ENCODE measurements at regions not wholly inside any gene's neighbourhood (a gene's known extent, or its start where the extent isn't known, plus 50 kb on each side); places are given as distances from the start of the nearest gene placed in this dataset.

GRCh38 chr14:101333335-101334280 lies 227.7 kb upstream of the DIO3 start:
- DNase-seq (ENCODE audit: low read depth): no peak
- TF ChIP-seq CTCF (conservative IDR thresholded peaks at IDR 0.05; ENCODE audit: low read depth, low read length): no peak
- no peak overlapping the region for H3K4me3 ChIP-seq (ENCODE audit: low read depth, low read length)

- no peak for DNase-seq (ENCODE audit: low read depth)
- no peak for TF ChIP-seq CTCF (conservative IDR thresholded peaks at IDR 0.05; ENCODE audit: low read depth, low read length)
- no peak overlapping the region for H3K4me3 ChIP-seq (ENCODE audit: low read depth, low read length)
These were observed 226.6 kb upstream of the DIO3 start for GRCh38 chr14:101334656-101335055.

- DNase-seq (ENCODE audit: low read depth): peak; percentile 15
- TF ChIP-seq CTCF (conservative IDR thresholded peaks at IDR 0.05; ENCODE audit: low read depth, low read length): no peak
These were observed 226.1 kb upstream of the DIO3 start for GRCh38 chr14:101335061-101335661.

GRCh38 chr14:101336183-101336582 lies 225.1 kb upstream of the DIO3 start:
- TF ChIP-seq CTCF (conservative IDR thresholded peaks at IDR 0.05; ENCODE audit: low read depth, low read length): no peak
- no peak overlapping the region for H3K4me3 ChIP-seq (ENCODE audit: low read depth, low read length)
- DNase-seq (ENCODE audit: low read depth): no peak

More at GRCh38 chr14:101335061-101335661, 226.1 kb upstream of the DIO3 start:
- no peak overlapping the region for H3K4me3 ChIP-seq (ENCODE audit: low read depth, low read length)

GRCh38 chr14:101337053-101337452 lies 224.2 kb upstream of the DIO3 start:
- DNase-seq (ENCODE audit: low read depth): no peak
- TF ChIP-seq CTCF (conservative IDR thresholded peaks at IDR 0.05; ENCODE audit: low read depth, low read length): no peak
- H3K4me3 ChIP-seq (ENCODE audit: low read depth, low read length): no peak overlapping the region

GRCh38 chr14:101340556-101340955 lies 220.7 kb upstream of the DIO3 start:
- no peak for DNase-seq (ENCODE audit: low read depth)
- TF ChIP-seq CTCF (conservative IDR thresholded peaks at IDR 0.05; ENCODE audit: low read depth, low read length): no peak
- H3K4me3 ChIP-seq (ENCODE audit: low read depth, low read length): no peak overlapping the region

All from choroid plexus epithelial cell (primary cell).